ENCODE measurements at regions not wholly inside any gene's neighbourhood (a gene's known extent, or its start where the extent isn't known, plus 50 kb on each side); places are given as distances from the start of the nearest gene placed in this dataset.
"Not testable (repeated sequence)": the region's sequence is repeated elsewhere in the genome, so short reads cannot be mapped to it uniquely, and the experiment has no call there.

DNA sequence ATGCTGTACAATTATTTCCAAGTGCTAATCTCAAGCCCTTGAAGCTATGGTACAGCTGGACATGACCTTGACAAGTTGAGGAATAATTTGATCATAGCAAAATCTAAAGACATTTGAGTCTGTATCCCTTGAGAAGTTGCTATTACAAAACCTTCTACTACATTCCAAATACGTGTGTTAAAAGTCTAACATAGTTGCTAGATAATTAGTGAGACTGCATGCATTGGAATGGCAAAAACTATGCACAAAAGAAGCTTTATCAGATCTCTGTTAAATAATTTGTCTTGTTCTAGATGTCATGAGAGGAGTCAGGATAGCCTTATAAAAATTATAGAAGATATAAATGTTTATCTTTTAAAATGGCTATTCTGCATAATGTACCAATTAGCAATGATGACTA is 127.8 kb downstream of the GJA1 start:
- no peak overlapping the region for H3K27ac Mint-ChIP-seq
- no peak for DNase-seq
- H3K27me3 Mint-ChIP-seq = no peaks in the 10 kb centered on the region
- no peak overlapping the region for H3K4me3 Mint-ChIP-seq
- H3K4me1 Mint-ChIP-seq = no peaks in the 10 kb centered on the region
- H3K9me3 Mint-ChIP-seq = peaks cover 11% of the 10 kb centered on the region
- H3K36me3 Mint-ChIP-seq = peaks cover 5% of the 10 kb centered on the region

DNA sequence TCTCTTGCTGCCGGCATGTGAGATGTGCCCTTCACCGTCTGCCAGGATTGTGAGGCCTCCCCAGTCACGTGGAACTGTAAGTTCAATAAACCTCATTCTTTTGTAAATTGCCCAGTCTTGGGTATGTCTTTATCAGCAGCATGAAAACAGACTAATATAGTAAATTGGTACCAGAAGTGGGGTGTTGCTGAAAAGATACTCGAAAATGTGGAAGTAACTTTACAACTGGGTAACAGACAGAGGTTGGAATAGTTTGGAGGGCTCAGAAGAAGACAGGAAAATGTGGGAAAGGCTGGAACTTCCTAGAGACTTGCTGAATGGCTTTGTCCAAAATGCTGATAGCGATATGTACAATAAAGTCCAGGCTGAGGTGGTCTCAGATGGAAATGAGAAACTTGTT is 129.1 kb downstream of the GJA1 start:
- not testable (repeated sequence) for H3K4me3 Mint-ChIP-seq, H3K4me1 Mint-ChIP-seq, H3K27me3 Mint-ChIP-seq, H3K27ac Mint-ChIP-seq, DNase-seq, H3K36me3 Mint-ChIP-seq
- H3K9me3 Mint-ChIP-seq = peaks cover 11% of the 10 kb centered on the region

DNA sequence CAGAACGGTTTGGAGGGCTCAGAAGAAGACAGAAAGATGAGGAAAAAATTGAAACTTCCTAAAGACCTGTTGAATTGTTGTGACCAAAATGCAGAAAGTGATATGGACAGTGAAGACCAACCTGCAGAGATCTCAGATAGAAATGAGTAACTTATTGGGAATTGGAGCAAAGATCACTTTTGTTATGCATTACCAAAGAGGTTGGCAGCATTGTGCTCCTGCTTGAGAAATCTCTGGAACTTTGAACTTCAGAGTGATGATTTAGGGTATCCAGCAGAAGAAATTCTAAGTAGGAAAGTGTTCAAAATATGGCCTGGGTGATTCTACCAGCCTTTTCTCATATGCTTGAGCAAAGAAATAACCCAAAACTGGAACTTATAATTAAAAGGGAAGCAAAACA is 136.0 kb downstream of the GJA1 start:
- Mint-ChIP-seq H3K4me1 (peaks cover 10% of the 10 kb centered on the region), H3K36me3 (no peaks in the 10 kb centered on the region), H3K27ac (no peak overlapping the region), H3K4me3 (no peak overlapping the region), H3K9me3 (peaks cover 2% of the 10 kb centered on the region), H3K27me3 (no peaks in the 10 kb centered on the region)
- no peak for DNase-seq

DNA sequence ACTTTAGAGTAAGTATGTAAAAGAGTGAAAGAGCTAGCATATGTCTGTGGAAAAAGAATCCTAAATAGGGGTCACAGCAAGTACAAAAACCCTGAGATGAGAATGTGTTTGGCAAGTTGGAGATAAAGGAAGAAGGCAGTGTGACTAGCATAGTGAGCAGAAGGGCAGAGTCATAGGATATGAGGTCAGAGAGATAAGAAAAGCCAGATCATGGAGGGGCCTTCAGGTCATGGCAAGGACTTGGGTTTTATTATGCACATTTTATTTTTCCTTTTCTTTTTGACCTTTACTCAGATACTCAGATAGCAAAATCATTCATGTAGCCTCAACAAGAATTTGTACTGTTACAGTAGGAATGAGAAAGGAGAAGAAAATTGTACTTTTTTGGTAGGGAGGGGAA is 138.0 kb downstream of the GJA1 start:
- Mint-ChIP-seq H3K4me3 (no peak overlapping the region), H3K36me3 (no peaks in the 10 kb centered on the region), H3K9me3 (peaks cover 2% of the 10 kb centered on the region), H3K27me3 (no peaks in the 10 kb centered on the region), H3K27ac (no peak overlapping the region), H3K4me1 (peaks cover 10% of the 10 kb centered on the region)
- no peak for DNase-seq

DNA sequence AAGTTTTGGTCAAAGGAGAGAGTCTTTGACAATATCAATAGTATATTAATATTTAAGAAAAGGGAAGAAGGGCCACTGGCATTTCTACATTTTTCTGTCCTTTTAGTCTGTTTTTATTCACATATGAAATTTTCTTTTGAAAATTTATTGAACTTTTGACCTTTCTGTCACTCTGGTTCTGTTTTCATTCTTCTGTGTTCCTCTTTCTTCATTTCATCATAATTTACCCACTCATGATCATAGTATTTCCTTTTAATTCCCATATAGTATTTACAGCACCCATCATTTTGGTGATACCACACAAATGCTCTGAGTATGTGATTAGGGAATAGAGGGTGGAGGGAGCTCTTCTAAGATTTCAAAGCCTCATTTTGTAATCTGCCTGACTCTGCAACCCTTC is 142.8 kb downstream of the GJA1 start:
- DNase-seq = no peak
- no peaks in the 10 kb centered on the region for H3K9me3 Mint-ChIP-seq
- no peaks in the 10 kb centered on the region for H3K36me3 Mint-ChIP-seq
- H3K4me1 Mint-ChIP-seq = peaks cover 9% of the 10 kb centered on the region
- no peak overlapping the region for H3K4me3 Mint-ChIP-seq
- no peaks in the 10 kb centered on the region for H3K27me3 Mint-ChIP-seq
- no peak overlapping the region for H3K27ac Mint-ChIP-seq

DNA sequence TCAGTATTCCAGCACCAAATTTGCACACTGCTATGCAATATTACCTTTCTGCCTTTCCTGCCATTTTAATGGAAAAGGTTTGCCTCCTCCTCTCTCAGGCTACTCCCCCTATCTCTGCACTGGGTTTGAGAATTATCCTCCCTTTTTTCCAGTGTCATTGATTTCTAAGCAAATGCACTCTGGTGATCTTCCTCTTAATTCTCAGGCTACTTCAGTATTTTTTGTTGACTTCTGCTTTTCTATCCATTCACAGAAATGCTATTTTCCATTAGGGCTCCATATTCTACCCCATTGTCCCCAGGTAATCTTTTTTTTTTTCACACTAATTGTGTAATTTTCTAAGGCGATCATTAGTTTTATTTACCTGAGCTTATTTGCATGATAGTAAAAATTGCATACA is 144.0 kb downstream of the GJA1 start:
- Mint-ChIP-seq H3K4me1 (no peaks in the 10 kb centered on the region), H3K9me3 (no peaks in the 10 kb centered on the region), H3K4me3 (no peak overlapping the region), H3K27me3 (no peaks in the 10 kb centered on the region), H3K27ac (no peak overlapping the region), H3K36me3 (no peaks in the 10 kb centered on the region)
- DNase-seq = no peak

DNA sequence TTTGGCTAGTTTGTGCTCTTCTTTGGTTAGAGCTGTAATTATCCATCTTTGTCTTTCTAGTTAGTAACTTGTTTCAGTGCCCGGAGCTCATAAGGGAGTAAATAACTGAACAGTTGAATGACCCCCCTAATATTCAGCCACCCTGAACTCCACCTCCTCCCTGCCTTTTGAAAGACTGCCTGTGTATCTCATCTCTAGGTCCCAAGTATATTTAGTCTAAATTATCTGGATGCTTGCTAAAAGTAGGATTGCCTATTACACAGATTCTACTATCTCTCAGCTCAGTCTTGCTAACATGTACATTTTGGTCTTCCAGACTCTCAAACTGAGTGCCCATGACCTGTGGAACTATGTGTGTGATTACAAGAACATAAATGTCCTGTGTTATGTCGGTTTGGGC is 145.9 kb downstream of the GJA1 start:
- Mint-ChIP-seq H3K27ac (no peak overlapping the region), H3K9me3 (no peaks in the 10 kb centered on the region), H3K4me1 (no peaks in the 10 kb centered on the region), H3K36me3 (no peaks in the 10 kb centered on the region), H3K4me3 (no peak overlapping the region), H3K27me3 (no peaks in the 10 kb centered on the region)
- DNase-seq = no peak

DNA sequence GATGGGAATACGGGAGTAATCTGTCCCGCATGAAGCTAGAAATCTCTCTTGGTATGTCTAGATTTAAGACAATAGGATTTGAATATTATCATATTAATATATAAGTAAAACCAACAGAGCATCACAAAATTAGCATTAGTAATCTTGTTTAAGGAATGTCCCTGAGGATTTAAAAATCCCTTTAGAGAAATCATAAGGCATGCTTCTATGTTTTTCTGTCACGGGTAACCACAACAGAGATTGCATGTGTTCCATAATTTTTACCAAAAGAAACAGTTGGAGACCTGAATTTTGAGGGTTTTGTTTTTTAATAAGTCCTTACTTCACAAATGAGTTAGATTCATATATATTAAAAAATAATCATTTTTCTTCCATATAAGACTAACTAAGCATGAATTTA is 146.8 kb downstream of the GJA1 start:
- H3K4me1 Mint-ChIP-seq = no peaks in the 10 kb centered on the region
- no peaks in the 10 kb centered on the region for H3K36me3 Mint-ChIP-seq
- DNase-seq = no peak
- H3K27me3 Mint-ChIP-seq = no peaks in the 10 kb centered on the region
- no peaks in the 10 kb centered on the region for H3K9me3 Mint-ChIP-seq
- no peak overlapping the region for H3K27ac Mint-ChIP-seq
- no peak overlapping the region for H3K4me3 Mint-ChIP-seq

DNA sequence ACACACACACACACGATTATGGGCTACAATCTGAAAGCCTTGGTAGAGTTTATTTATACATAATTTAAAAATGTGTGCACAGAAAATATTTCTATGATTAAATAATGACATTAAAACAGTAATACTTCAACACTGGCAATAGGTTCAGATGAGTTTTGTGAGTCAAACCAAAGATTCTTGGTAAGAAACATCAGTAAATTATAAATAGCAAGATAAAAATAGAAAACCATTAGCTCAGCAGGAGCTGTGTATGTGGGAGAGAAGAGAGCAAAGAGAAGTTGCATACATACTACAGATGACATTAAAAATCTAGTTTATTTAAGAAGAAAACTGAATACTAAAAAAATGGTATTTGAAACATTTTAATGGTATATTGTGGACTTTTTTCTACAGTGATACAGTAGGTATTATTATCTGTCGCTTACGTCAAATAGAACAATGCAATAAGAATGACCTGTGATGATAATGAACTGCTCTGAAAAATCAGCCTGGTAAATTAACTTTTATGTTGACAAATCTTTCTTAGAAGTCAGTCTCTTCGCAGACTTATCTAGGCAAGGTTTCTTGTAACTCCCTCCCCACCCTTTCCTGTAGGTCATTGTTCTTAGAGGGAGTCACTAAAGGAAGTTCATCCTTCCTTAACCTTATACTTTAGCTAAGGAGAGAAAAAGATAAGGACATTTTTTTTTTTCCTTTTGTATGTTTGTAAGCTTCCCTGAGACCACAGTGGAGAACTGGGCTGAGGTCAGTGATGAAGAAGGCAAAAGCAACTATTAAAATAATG is 149.3 kb downstream of the GJA1 start:
- Mint-ChIP-seq H3K27ac (no peak overlapping the region), H3K36me3 (no peaks in the 10 kb centered on the region), H3K27me3 (no peaks in the 10 kb centered on the region), H3K4me3 (no peak overlapping the region), H3K4me1 (no peaks in the 10 kb centered on the region), H3K9me3 (no peaks in the 10 kb centered on the region)
- no peak for DNase-seq

DNA sequence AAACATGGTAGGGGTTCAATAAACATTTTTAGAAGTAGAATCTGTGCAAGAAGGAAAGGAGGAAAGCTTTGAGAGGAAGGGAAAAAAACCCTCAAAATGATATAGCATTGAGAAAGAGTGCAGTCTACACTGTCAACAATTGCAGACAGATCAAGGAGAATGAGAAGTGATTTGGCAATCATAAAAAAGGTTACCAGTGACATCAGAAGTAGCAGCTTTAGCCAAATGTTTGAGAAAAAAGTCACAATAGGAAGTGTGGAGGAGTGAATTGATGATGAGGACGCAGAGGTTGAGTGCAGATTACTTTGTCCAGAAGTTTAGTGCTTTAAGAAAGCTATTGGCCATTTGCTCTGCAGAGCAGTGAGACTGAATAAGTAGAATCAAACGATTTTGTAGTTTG is 155.0 kb downstream of the GJA1 start:
- DNase-seq = no peak
- Mint-ChIP-seq H3K27ac (no peak overlapping the region), H3K36me3 (no peaks in the 10 kb centered on the region), H3K4me1 (no peaks in the 10 kb centered on the region), H3K27me3 (no peaks in the 10 kb centered on the region), H3K4me3 (no peak overlapping the region), H3K9me3 (no peaks in the 10 kb centered on the region)

DNA sequence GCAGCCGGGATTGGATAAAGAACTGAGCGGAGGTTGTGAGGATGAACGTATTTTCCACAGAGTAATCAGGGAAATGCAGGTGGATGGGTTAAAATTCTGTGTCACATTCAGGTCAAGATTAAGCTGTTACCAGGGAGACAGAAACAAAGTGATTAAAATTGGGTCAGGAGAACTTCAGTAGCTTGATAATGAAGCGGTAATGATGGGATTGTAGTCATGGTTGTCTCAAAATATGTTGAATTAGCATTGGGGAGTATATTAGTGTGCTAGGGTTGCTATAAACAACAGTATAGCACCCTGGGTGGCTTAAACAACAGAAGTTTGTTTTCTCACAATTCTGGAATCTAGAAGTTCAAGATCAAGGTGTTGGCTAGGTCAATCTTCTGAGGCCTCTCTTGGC is 155.5 kb downstream of the GJA1 start:
- H3K4me3 Mint-ChIP-seq = no peak overlapping the region
- H3K27ac Mint-ChIP-seq = no peak overlapping the region
- no peaks in the 10 kb centered on the region for H3K9me3 Mint-ChIP-seq
- no peak for DNase-seq
- no peaks in the 10 kb centered on the region for H3K36me3 Mint-ChIP-seq
- H3K4me1 Mint-ChIP-seq = no peaks in the 10 kb centered on the region
- H3K27me3 Mint-ChIP-seq = no peaks in the 10 kb centered on the region

DNA sequence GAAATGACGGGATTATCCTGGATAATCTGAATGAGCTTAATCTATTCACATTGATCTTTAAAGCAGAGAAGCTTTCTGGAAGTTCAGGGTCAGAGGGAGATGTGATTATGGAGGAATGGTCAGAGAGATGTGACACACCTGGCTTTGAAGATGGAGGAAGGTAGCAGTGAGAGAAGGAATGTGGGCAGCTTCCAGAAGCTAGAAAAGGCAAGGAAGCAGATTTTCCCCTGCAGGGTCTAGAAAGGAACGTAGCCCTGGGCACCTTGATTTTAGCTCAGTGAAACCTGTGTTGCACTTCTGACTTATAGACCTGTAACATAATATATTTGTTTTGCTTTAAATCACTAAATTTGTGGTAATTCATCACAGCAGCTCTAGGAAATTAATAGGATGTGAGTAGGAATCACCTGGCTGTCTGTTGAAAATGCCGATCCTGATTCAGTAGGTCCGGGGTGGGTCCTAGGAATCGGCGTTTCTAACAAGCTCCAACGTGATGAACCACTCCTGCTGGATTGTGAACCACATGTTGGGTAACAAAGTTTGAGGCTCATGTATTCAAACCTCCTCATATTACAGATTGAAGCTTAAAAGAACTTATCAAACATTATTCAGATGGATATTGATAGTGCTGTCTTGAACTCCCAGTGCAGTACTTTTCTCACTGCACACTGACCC is 157.0 kb downstream of the GJA1 start:
- DNase-seq = no peak
- Mint-ChIP-seq H3K4me3 (no peak overlapping the region), H3K4me1 (no peaks in the 10 kb centered on the region), H3K9me3 (no peaks in the 10 kb centered on the region), H3K36me3 (no peaks in the 10 kb centered on the region), H3K27me3 (no peaks in the 10 kb centered on the region), H3K27ac (no peak overlapping the region)

DNA sequence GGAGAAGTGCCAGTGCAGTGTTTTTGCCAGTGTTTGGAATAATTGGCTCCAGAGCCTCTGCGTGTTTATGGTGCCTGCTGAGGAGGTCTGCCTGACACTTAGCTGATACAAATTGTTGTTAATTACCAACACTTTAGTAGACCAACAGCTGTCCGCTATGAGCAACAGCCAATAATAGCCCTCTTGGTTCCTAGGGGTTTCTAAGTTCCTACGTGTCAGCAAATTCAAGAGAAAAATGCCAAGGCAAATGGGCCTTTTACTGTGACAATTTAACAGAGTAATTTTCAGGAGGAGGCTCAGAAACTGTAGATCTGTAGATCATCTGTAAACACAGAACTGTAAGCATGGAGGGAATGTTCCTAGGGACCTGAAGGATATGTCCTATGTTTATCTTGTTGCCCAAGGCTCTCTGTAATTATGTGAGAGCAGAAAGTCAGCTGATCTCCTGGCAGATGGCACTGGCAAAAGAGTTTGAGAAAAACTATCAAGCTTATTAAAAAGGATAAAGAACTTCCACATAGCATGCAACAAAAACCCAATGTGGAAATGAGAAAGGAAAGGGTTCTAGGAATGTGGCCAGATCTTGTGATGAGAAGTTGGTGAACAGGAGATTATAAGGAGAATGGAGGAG is 157.7 kb downstream of the GJA1 start:
- no peak for DNase-seq
- Mint-ChIP-seq H3K36me3 (no peaks in the 10 kb centered on the region), H3K4me1 (no peaks in the 10 kb centered on the region), H3K9me3 (no peaks in the 10 kb centered on the region), H3K4me3 (no peak overlapping the region), H3K27ac (no peak overlapping the region), H3K27me3 (no peaks in the 10 kb centered on the region)

DNA sequence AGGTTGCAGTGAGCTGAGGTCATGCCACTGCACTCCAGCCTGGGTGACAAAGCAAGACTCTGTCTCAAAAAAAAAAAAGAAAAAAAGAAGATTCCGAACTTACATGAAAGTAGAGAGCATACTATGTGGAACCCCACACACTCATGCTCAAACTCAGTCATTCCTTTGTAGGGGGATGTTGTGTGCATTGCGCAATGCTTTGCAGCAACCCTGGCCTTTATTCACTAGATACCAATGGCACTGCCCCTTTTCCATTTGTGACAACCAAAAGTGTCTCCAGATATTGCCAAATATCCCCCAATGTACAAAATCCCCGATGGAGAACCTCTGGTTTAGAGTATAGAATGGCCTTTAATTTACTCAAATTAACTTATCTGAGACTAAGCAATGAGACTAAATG is 158.6 kb downstream of the GJA1 start:
- Mint-ChIP-seq H3K4me3 (no peak overlapping the region), H3K4me1 (no peaks in the 10 kb centered on the region), H3K27me3 (no peaks in the 10 kb centered on the region), H3K9me3 (no peaks in the 10 kb centered on the region), H3K36me3 (no peaks in the 10 kb centered on the region), H3K27ac (no peak overlapping the region)
- DNase-seq = no peak

DNA sequence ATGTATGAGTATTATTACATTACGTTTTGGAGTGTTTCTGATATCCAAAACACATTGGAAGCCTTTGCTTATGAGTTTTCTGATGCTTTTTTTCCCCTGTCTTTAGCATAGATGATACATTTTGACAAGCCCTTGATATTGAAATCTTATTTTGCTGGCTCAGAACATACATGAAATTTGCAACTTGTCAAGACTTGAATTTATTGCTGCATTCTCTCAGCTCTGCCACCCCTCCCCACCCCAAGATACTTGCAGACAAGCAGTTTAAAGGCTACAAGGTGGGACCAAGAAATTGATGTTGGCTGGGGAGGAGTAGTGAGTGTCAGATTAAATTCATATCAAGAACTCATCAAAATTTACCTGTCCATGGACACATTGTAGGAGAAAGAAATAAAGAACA is 160.2 kb downstream of the GJA1 start:
- Mint-ChIP-seq H3K9me3 (no peaks in the 10 kb centered on the region), H3K27ac (no peak overlapping the region), H3K36me3 (no peaks in the 10 kb centered on the region), H3K27me3 (no peaks in the 10 kb centered on the region), H3K4me1 (no peaks in the 10 kb centered on the region), H3K4me3 (no peak overlapping the region)
- DNase-seq = no peak

DNA sequence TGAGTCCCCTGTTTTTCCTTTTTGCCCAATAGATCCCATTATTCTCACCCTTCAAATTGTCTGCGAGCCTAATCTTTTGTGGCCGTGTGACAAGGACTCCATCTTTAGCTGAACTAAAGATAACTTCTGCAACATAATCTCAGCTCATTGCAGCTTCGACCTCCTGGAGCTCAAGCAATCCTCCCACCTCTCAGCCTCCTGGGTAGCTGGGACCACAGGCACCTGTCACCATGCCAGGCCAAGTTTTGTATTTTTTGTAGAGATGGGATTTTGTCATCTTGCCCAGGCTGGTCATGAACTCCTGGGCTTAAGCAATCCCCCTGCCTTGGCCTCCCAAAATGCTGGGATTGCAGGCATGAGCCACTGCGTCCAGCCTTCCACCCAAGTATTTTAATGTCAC is 161.0 kb downstream of the GJA1 start:
- H3K27ac Mint-ChIP-seq = no peak overlapping the region
- no peaks in the 10 kb centered on the region for H3K9me3 Mint-ChIP-seq
- H3K27me3 Mint-ChIP-seq = no peaks in the 10 kb centered on the region

More for the DNA sequence above, 161.0 kb downstream of the GJA1 start:
- no peaks in the 10 kb centered on the region for H3K36me3 Mint-ChIP-seq
- H3K4me3 Mint-ChIP-seq = no peak overlapping the region
- no peak for DNase-seq
- no peaks in the 10 kb centered on the region for H3K4me1 Mint-ChIP-seq

All from activated naive CD8-positive, alpha-beta T cell treated with anti-CD3 and anti-CD28 coated beads for 36 hours (primary cell).